ENCODE measurements at regions not wholly inside any gene's neighbourhood (a gene's known extent, or its start where the extent isn't known, plus 50 kb on each side); places are given as distances from the start of the nearest gene placed in this dataset.
"Not testable (repeated sequence)": the region's sequence is repeated elsewhere in the genome, so short reads cannot be mapped to it uniquely, and the experiment has no call there.

- DNase-seq (ENCODE audit: low read depth in 4 of 4, low spot score in 1 of 4) = peak; percentile 21 to 53 (median 46)
Measured at GRCh38 chr11:71638801-71639519, 56.3 kb upstream of the KRTAP5-11 start.

- DNase-seq (ENCODE audit: low read depth in 4 of 4, low spot score in 1 of 4) = not testable (repeated sequence)
Measured at GRCh38 chr11:71639520-71639849, 56.8 kb upstream of the KRTAP5-11 start.

- DNase-seq (ENCODE audit: low read depth in 4 of 4, low spot score in 1 of 4) = not testable (repeated sequence)
Measured at GRCh38 chr11:71639916-71640315, 57.2 kb upstream of the KRTAP5-11 start.

- not testable (repeated sequence) for DNase-seq (ENCODE audit: low read depth in 4 of 4, low spot score in 1 of 4)
Measured at GRCh38 chr11:71647078-71647477, 64.4 kb upstream of the KRTAP5-11 start.

- not testable (repeated sequence) for DNase-seq (ENCODE audit: low read depth in 4 of 4, low spot score in 1 of 4)
Measured at GRCh38 chr11:71652998-71653397, 70.3 kb upstream of the KRTAP5-11 start.

- not testable (repeated sequence) for DNase-seq (ENCODE audit: low read depth in 4 of 4, low spot score in 1 of 4)
Measured at GRCh38 chr11:71654423-71654822, 71.7 kb upstream of the KRTAP5-11 start.

- not testable (repeated sequence) for DNase-seq (ENCODE audit: low read depth in 4 of 4, low spot score in 1 of 4)
Measured at GRCh38 chr11:71655041-71655440, 72.4 kb upstream of the KRTAP5-11 start.

- not testable (repeated sequence) for DNase-seq (ENCODE audit: low read depth in 4 of 4, low spot score in 1 of 4)
Measured at GRCh38 chr11:71656513-71656912, 73.8 kb upstream of the KRTAP5-11 start.

GRCh38 chr11:71664941-71665340 lies 82.3 kb upstream of the KRTAP5-11 start:
- not testable (repeated sequence) for DNase-seq (ENCODE audit: low read depth in 4 of 4, low spot score in 1 of 4)

- not testable (repeated sequence) for DNase-seq (ENCODE audit: low read depth in 4 of 4, low spot score in 1 of 4)
Measured at GRCh38 chr11:71698110-71698509, 115.4 kb upstream of the KRTAP5-11 start.

GRCh38 chr11:71698961-71699360 lies 116.3 kb upstream of the KRTAP5-11 start:
- DNase-seq (ENCODE audit: low read depth in 4 of 4, low spot score in 1 of 4) = not testable (repeated sequence)

- not testable (repeated sequence) for DNase-seq (ENCODE audit: low read depth in 4 of 4, low spot score in 1 of 4)
Measured at GRCh38 chr11:71701435-71702291, 119.0 kb upstream of the KRTAP5-11 start.

GRCh38 chr11:71705086-71705737 lies 122.5 kb upstream of the KRTAP5-11 start:
- DNase-seq (ENCODE audit: low read depth in 4 of 4, low spot score in 1 of 4) = not testable (repeated sequence)

GRCh38 chr11:71705738-71706432 lies 123.2 kb upstream of the KRTAP5-11 start:
- not testable (repeated sequence) for DNase-seq (ENCODE audit: low read depth in 4 of 4, low spot score in 1 of 4)

GRCh38 chr11:71707083-71707482 lies 124.4 kb upstream of the KRTAP5-11 start:
- not testable (repeated sequence) for DNase-seq (ENCODE audit: low read depth in 4 of 4, low spot score in 1 of 4)

- not testable (repeated sequence) for DNase-seq (ENCODE audit: low read depth in 4 of 4, low spot score in 1 of 4)
Measured at GRCh38 chr11:71709541-71709940, 123.5 kb upstream of the DEFB108B start.

GRCh38 chr11:71710171-71710671 lies 122.8 kb upstream of the DEFB108B start:
- not testable (repeated sequence) for DNase-seq (ENCODE audit: low read depth in 4 of 4, low spot score in 1 of 4)

- DNase-seq (ENCODE audit: low read depth in 4 of 4, low spot score in 1 of 4) = not testable (repeated sequence)
Measured at GRCh38 chr11:71710701-71711385, 122.2 kb upstream of the DEFB108B start.

GRCh38 chr11:71712350-71712749 lies 120.7 kb upstream of the DEFB108B start:
- not testable (repeated sequence) for DNase-seq (ENCODE audit: low read depth in 4 of 4, low spot score in 1 of 4)

GRCh38 chr11:71712846-71713245 lies 120.2 kb upstream of the DEFB108B start:
- DNase-seq (ENCODE audit: low read depth in 4 of 4, low spot score in 1 of 4) = not testable (repeated sequence)
